SK-N-SH (cell line): ENCODE measurements at regions not wholly inside any gene's neighbourhood (a gene's known extent, or its start where the extent isn't known, plus 50 kb on each side); places are given as distances from the start of the nearest gene placed in this dataset.

Experiments used
- CHD2 ChIP-seq: fragments of 150-350 bp; IDR thresholded peaks from 2 replicates; pipeline ENCODE4 v1.6.1; 2018; ENCODE audit warnings: low read length; ENCODE audit not compliant: partially characterized antibody
- CTCF ChIP-seq: fragments of 200-600 bp; sonication (generic); IDR thresholded peaks from 2 replicates; pipeline ENCODE4 v1.6.1; 2017; ENCODE audit warnings: antibody characterized with exemption, mild to moderate bottlenecking, moderate library complexity
- EZH2phosphoT487 ChIP-seq: fragments of 200-600 bp; sonication (generic); IDR thresholded peaks from 2 replicates; pipeline ENCODE4 v1.6.1; 2017; ENCODE audit warnings: low read depth, mixed run types, mild to moderate bottlenecking, antibody characterized with exemption, moderate library complexity, borderline replicate concordance
- FOXM1 ChIP-seq: IDR thresholded peaks from 2 replicates; pipeline ENCODE4 v1.4.0; 2012; ENCODE audit warnings: low read depth, mild to moderate bottlenecking
- GABPA ChIP-seq: IDR thresholded peaks from 2 replicates; pipeline ENCODE4 v1.4.0; 2012; ENCODE audit warnings: low read depth, mild to moderate bottlenecking
- POLR2AphosphoS5 ChIP-seq: IDR thresholded peaks from 2 replicates; pipeline ENCODE4 v1.6.1; 2012; ENCODE audit warnings: low read depth, low read length
- RCOR1 ChIP-seq: fragments of 150-350 bp; IDR thresholded peaks from 2 replicates; pipeline ENCODE4 v1.6.1; 2017; ENCODE audit warnings: antibody characterized with exemption, low read length
- RFX5 ChIP-seq: IDR thresholded peaks from 2 replicates; pipeline ENCODE4 v1.6.1; 2012; ENCODE audit warnings: mild to moderate bottlenecking, improper control_type of control experiment, low read length
- TCF12 ChIP-seq: IDR thresholded peaks from 2 replicates; pipeline ENCODE4 v1.4.0; 2012
- TEAD4 ChIP-seq: IDR thresholded peaks from 2 replicates; pipeline ENCODE4 v1.4.0; 2012; ENCODE audit warnings: mild to moderate bottlenecking, borderline replicate concordance; ENCODE audit not compliant: insufficient read depth
- YY1 ChIP-seq: IDR thresholded peaks from 2 replicates; pipeline ENCODE4 v1.4.0; 2012; ENCODE audit warnings: low read depth, mild to moderate bottlenecking

GRCh38 chr1:55707196-55707595 is 492.0 kb upstream of the USP24 start:
- no peak for TF ChIP-seq POLR2AphosphoS5
- TF ChIP-seq EZH2phosphoT487 = no peak
- TF ChIP-seq TEAD4 = no peak
- no peak for TF ChIP-seq RFX5
- no peak for TF ChIP-seq CHD2
- no peak for TF ChIP-seq TCF12
- no peak for TF ChIP-seq YY1
- TF ChIP-seq CTCF = no peak
- TF ChIP-seq FOXM1 = no peak
- TF ChIP-seq RCOR1 = no peak
- no peak for TF ChIP-seq GABPA
